Inflammatory macrophage (primary cell): ENCODE measurements at regions not wholly inside any gene's neighbourhood (a gene's known extent, or its start where the extent isn't known, plus 50 kb on each side); places are given as distances from the start of the nearest gene placed in this dataset.

ENCODE experiments used
- DNase-seq, 2 donors: peaks; one replicate each; pipeline ENCODE4 v3.0.0-alpha.2; 2020 to 2022

GRCh38 chrX:131779306-131779705 is 235.4 kb downstream of the OR13H1 start:
- no peak for DNase-seq

- DNase-seq: no peak
These were observed 235.9 kb downstream of the OR13H1 start for GRCh38 chrX:131779741-131780140.

DNA sequence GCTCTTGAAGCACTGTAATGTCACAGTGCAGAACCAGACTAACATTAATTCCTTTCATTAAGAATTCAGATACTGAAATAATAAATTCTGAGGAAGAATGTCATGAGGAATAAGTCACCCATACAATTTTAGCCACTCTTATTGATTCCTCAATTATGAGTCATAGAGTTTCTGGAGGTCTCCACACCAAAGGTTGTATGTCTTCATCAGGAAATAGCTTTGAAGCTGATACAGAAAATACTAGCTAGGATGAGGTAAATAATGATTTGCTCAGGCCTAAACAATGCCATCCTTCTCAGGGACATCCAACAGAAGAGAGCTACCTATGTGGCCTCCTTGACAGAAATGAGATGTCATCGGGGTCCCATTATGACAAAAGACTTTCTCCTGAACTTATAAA is 238.8 kb downstream of the OR13H1 start:
- no peak for DNase-seq

DNA sequence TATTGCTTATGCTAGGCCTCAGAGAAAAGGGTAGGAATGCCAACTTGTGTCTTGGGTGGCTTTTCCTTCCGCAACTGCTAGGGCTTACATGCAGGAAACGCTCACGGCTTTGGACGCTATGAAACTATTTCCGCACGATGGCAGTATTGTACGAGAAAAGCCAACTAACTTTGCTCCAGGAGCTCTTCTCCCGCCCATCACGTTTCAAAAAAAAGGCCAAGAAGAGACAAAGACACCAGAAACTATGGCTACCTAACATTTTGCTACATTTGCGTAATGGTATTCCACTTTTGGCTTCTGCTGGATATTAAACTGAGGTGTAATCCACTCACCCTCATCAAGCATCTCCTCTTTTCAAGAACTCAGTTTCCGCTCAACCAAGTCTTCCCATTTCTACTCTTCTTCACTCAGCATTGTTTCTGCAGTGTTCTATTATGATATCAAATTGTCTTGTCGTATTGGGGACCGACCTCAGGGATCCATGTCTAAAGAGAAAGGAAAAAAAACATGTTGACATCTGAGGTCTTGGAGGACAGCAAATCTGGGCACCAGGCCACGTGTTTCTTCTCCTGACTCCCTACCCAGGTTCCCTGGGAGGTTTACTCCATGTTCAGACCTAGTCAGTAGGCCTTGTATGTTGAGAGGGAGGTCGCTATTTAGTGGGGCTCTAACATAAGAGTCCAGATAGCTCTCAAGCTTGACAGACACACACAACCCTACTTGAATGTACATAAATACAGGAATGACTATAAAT is 239.4 kb upstream of the STK26 start:
- DNase-seq: no peak

GRCh38 chrX:131789664-131790063 is 233.4 kb upstream of the STK26 start:
- no peak for DNase-seq

- no peak for DNase-seq
These were observed 231.3 kb upstream of the STK26 start for GRCh38 chrX:131791608-131792355.

DNA sequence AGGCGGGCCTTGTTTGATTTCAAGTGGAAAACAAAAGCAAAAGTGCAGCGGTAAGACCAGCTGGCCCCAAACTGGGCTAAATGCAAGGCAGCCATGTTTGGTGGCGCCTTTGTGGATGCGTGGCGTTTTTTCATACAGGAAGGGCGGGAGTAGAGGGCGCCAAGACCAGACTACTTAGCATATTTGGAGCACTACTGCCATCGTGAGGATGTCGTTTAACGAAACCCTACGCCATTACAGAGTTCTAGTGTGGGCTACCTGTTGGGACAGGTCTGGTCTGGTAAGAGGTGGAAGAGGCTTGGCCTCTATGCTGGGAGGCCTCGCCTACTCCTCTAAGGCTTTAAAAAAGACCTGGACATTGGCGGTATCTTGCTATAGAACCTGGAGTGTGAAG is 230.7 kb upstream of the STK26 start:
- DNase-seq: no peak

DNA sequence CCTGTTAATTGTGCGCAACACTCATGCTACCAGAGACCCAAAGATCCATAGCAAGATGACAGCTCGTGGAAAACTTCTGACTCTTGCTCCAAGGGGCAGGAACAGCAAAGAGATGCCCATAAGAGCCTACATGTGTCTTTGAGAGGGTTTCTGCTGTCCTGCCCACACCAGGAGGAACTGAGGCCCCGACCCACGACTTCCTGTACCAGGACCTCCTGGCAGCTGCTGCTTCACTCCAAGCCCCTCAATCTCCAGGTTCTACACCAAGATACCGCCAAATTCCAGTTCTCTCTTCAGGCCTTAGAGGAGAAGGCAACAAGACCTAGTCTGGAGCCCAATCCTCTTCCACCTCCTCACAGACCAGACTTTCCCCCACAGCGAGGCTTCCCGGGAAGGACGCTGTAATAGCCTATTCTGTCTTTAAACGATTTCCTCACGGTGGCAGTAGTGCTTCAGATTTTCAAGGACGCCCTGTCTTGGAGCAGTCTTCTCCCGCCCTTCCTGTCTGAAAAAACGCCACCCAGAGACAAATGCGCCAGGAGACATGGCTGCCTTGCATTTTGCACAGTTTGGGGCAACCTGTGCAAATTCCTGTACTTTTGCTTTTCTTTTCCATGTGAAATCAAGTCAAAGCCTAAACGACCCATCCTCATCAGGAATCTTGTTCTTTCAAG is 230.2 kb upstream of the STK26 start:
- DNase-seq: no peak

GRCh38 chrX:131795442-131796229 is 227.5 kb upstream of the STK26 start:
- no peak for DNase-seq

GRCh38 chrX:131801066-131801465 is 222.0 kb upstream of the STK26 start:
- DNase-seq: no peak

DNA sequence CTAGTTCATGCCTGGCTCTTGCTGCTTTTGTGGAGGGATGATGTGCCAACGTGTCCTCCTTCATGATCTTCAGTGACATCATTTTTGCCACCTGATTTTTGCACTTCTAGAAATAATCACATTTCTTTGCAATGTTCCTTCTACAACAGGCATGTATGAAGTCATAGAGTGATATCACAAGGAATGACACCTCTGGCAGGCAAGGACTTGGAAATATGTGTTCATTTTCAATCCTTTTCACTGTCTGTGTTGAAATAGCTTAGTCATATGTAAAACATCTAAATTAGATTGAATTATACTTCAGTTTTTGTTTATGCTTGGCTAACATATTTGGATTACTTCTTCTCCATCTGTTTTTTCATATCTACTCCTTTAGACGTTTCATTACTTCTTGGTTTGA is 221.2 kb upstream of the STK26 start:
- DNase-seq: no peak

GRCh38 chrX:131802836-131803626 is 220.1 kb upstream of the STK26 start:
- DNase-seq: no peak

DNA sequence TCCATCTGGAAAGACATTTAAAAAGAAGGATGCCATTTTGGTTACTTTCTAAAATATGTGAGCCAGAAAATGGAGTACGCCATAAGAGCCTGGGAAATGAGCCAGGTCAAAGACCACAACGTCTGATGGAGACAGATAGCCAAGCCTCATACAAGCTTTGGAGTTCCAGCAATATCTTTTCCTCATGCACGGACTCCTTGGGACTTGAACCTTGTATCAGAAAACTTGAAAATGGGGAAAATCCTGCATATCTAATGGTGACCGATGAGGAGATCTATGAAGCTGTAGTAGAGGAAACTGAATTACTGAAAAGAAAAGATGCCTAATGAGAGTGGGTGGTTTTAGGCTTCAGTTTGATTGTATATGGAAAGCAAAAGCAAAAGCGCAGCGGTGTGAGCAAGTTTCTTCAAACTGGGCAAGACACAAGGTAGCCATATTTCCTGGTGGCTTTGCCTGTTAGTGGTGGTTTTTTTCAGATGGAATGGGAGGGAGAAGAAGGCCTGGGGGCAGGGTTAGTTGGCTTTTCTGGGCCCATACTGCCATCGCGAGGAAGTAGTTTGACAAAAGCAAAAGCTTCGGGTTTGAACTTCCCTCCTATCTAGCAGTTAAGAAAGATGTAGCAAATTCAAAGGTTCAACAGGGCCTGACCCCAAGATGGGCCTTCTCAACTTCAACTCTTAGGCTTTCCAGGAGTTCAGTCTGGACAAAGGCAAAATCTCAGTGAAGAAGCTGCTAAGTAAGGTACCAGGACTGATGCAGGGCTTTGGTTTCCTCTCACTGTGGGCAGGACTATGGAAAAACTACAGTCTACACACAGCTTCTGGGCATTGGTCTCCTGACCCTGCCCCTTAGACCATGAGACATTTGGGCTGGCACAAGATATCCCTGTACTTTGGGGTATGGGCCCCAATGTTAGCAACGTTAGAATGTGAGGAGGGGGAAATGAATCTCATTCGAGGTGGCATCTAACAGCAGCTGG is 210.0 kb upstream of the STK26 start:
- peak; percentile 88 to 91 for DNase-seq

DNA sequence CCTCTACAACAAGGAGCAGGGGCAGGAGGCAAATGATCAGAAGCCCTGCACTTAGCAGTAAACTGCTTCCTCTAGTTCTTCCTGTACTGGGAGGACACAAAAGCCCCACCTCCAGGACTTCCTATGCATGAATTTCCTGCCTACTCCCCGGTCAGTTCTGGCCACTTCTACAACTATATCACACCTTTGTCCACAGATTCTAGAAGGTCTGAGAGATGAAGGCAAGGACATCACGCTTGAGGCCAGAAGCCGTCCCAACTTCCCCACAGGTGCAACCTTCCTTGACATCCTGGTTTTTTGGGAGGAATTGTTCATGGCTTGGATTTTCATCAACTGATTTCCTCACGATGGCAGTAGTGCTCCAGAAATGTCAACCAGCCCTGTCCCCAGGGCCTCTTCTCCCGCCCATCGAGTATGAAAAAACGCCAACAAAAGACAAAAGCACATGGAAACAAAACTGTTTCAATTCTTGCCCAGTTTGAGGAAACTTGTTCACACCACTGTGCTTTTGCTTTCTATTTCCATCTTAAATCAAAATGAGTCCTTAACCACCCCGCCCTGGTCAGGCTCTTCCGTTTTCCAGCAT is 206.5 kb upstream of the STK26 start:
- peak; percentile 88 to 92 for DNase-seq

GRCh38 chrX:131818297-131818936 is 204.7 kb upstream of the STK26 start:
- DNase-seq: peak; percentile 45 to 59

GRCh38 chrX:131821945-131822622 is 201.0 kb upstream of the STK26 start:
- DNase-seq: no peak

DNA sequence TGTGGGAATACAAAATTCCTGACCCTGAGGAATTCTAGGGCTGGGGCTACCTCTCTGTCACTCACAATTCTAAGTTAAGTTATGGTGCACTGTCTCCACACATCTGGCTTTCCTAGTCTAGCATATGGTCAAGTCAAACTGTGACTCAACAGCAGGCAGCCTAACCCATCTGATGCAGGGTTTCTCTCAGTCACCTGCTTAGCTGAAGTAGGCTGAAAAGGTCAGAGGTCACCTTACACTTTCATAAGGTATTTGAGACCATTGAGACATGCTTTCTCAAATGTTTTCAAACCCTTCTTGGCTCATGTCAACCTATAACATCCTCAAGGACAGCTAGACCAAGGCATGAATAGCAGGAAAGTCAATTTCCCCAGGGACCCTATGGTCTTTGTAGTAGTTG is 196.5 kb upstream of the STK26 start:
- DNase-seq: no peak

DNA sequence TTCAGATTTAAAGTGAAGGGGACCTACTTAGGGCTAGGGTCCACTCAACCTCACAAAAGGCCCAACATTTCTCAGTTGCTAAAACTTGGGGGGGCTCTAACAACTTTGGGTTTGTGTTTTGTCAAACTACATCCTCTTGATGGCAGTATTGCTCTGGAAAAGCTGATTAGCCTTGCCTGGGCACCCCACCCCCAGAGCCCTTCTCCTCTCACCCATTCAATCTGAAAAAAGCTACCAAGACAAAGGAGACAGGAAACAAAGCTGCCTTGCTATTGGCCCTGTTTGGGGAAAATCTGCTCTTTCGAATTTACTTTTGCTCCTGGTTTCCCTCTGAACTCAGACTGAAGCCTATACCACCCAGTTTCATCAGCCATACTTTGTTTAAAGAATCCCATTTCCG is 195.2 kb upstream of the STK26 start:
- peak in 1 of 2 donors; percentile 6 for DNase-seq

DNA sequence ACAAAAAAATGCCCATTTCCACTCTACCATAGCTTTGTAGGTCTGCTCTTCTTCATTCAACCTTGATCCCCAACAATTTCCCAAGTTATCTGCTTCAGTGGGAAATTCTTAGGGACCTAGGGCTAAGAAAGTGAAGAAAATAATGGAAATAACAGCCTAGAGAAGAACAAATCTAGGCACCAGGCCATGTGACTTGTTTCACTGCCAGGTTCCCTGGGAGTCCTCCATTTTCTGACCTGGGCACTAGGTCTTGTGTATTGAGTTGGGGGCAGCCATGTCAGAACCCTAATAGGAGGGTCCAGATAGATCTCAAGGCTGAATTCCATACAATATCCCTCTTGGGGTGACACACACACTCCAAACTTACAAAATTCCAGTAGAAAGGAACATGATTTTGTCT is 194.6 kb upstream of the STK26 start:
- DNase-seq: no peak
